ENCODE measurements at regions not wholly inside any gene's neighbourhood (a gene's known extent, or its start where the extent isn't known, plus 50 kb on each side); places are given as distances from the start of the nearest gene placed in this dataset.

DNA sequence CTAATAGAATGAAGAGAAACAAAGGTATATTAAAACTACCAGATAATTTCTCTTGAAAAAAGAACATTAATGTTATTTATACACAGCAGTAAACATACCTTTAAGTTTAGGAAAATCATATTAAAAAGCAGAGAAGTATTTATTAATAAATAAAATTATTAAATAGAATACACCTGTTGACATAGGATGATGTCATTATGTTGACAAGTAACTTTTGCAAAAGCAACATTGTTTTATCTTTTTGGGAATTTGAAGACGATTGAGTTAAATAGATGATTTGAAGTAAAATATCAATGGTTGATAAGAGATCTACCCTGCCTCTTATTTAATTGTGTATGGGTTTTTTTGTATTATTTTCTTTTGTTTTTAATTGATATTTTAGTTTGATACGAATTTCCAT, 711.1 kb upstream of the NUDT12 start:
- TF ChIP-seq, protein P1, sequence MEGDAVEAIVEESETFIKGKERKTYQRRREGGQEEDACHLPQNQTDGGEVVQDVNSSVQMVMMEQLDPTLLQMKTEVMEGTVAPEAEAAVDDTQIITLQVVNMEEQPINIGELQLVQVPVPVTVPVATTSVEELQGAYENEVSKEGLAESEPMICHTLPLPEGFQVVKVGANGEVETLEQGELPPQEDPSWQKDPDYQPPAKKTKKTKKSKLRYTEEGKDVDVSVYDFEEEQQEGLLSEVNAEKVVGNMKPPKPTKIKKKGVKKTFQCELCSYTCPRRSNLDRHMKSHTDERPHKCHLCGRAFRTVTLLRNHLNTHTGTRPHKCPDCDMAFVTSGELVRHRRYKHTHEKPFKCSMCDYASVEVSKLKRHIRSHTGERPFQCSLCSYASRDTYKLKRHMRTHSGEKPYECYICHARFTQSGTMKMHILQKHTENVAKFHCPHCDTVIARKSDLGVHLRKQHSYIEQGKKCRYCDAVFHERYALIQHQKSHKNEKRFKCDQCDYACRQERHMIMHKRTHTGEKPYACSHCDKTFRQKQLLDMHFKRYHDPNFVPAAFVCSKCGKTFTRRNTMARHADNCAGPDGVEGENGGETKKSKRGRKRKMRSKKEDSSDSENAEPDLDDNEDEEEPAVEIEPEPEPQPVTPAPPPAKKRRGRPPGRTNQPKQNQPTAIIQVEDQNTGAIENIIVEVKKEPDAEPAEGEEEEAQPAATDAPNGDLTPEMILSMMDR (conservative IDR thresholded peaks at IDR 0.05; ENCODE audit: low read depth, low read length) = no peak
- TF ChIP-seq SMC3 (IDR thresholded peaks at IDR 0.05; ENCODE audit: low read depth, low read length) (no peak), POLR2A (IDR thresholded peaks at IDR 0.05; ENCODE audit: low read depth, low read length) (no peak), MAZ (IDR thresholded peaks at IDR 0.05; ENCODE audit: borderline replicate concordance, low read depth, low read length) (no peak)

Data from IMR-90 (cell line).